ENCODE measurements at regions not wholly inside any gene's neighbourhood (a gene's known extent, or its start where the extent isn't known, plus 50 kb on each side); places are given as distances from the start of the nearest gene placed in this dataset.
A peak's percentile ranks its signal among the peaks of the same experiment; 100 is the strongest.

DNA sequence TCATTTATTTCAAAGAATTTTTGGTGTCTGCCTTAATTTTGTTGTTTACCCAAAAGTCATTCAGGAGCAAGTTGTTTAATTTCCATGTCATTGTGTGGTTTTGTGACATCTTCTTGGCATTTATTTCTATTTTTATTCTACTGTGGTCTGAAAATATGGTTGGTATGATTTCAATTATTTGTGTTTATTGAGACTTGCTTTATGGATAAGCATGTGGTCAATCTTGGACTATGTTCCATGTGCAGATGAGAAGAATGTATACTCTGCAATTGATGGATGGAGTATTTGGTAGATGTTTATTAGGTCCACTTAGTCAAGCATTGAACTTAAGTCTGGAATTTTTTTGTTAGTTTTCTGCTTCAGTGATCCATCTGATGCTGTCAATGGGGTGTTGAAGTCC lies 383.0 kb downstream of the PMP22 start:
- no peak overlapping the region for H2AFZ ChIP-seq (ENCODE audit: low read depth, low read length)
- H3K4me3 ChIP-seq (ENCODE audit: low read length), result no peak overlapping the region
- H3K27me3 ChIP-seq (ENCODE audit: insufficient read depth, low read length), result no peaks in the 10 kb centered on the region
- H3K4me1 ChIP-seq (ENCODE audit: insufficient read depth, low read length), result no peaks in the 10 kb centered on the region
- peaks cover 13% of the 10 kb centered on the region for H3K9me3 ChIP-seq (ENCODE audit: low read length)
- H3K36me3 ChIP-seq (ENCODE audit: insufficient read depth, low read length), result no peaks in the 10 kb centered on the region

DNA sequence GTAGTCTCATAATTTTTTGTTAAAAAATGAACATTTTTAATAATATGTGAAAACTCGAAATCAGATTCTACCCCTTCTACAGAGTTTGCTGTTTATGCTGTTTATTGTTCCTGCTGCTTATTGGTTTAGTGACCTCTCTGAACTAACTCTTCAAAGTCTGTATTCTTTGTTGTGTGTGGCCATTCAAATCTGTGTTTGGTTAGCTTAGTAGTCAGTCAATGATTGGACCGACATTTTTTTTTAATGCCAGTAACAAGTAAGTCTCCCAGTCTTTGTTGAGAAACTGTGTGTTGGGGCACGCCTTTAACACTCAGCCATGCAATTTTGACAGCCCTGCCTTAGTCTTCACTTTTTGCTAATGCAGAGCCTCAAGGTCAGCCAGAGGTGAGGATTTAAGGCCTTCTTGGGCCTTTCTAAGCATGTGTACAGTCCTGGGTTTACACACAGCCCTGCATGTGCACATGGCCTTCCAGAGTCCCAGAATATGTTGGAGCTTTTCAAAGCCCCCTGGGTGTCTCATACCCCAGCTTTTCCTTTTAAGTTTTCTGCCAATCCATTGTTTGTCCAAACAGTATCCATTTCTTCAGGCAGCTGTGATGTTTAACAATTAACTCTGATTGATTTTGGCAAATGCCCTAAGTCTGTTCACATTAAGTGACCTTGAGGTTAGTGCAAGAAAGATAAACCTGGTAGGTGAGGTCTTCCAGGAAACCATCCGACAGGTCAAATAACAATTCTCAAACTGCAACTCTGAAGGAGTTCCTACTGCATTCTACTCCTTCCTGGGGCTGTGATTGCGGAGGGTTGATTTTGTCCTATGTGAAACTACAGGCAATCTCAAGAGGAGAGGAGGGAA lies 389.3 kb downstream of the PMP22 start:
- H3K36me3 ChIP-seq (ENCODE audit: insufficient read depth, low read length), result no peaks in the 10 kb centered on the region
- H3K4me3 ChIP-seq (ENCODE audit: low read length), result no peak overlapping the region

DNA sequence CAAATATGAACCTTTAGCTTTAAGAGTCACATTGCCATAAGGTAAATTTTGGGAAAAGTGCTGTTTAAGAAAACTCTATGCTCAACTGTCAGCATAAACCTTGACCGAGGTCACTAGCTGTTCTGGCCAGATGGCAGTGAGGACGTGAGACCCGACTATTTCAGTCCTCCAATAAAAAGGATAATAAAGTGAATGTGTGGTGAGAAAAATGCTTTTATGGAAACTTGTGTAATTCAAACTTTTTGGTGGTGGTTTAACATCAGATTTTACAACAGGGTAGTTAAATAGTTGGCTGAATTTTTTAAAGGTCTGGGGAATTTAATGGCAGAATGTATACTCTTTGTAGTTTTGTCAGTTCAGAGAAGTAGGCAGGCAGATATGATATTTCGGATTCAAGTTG lies 391.1 kb downstream of the PMP22 start:
- Histone ChIP-seq H3K9me3 (ENCODE audit: low read length) (peaks cover 4% of the 10 kb centered on the region), H3K4me3 (ENCODE audit: low read length) (no peak overlapping the region), H3K4me1 (ENCODE audit: insufficient read depth, low read length) (no peaks in the 10 kb centered on the region), H3K36me3 (ENCODE audit: insufficient read depth, low read length) (no peaks in the 10 kb centered on the region), H2AFZ (ENCODE audit: low read depth, low read length) (no peak overlapping the region), H3K27me3 (ENCODE audit: insufficient read depth, low read length) (no peaks in the 10 kb centered on the region)

More for the DNA sequence above, 389.3 kb downstream of the PMP22 start:
- H3K4me1 ChIP-seq (ENCODE audit: insufficient read depth, low read length), result no peaks in the 10 kb centered on the region
- no peak overlapping the region for H2AFZ ChIP-seq (ENCODE audit: low read depth, low read length)
- peaks cover 4% of the 10 kb centered on the region for H3K9me3 ChIP-seq (ENCODE audit: low read length)
- H3K27me3 ChIP-seq (ENCODE audit: insufficient read depth, low read length), result no peaks in the 10 kb centered on the region

DNA sequence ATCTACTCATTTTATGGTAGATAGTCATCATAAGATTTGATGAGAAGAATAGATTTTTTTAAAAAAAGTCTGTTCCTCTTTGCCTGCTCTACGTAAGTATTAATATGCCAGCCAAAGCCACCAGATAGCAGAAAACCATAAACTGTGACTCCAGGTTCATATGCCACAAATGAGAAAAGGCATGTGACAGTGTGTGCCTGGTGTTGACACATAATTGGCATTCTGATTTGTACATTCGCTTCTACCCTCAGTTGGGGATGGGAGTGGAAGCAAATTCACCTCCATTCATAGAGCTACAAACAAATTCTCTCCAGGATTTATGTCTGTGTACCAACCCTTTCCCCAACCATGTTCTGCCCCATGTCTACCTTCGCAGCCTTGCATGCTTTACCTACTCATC lies 391.6 kb downstream of the PMP22 start:
- Histone ChIP-seq H3K27me3 (ENCODE audit: insufficient read depth, low read length) (no peaks in the 10 kb centered on the region), H3K36me3 (ENCODE audit: insufficient read depth, low read length) (no peaks in the 10 kb centered on the region), H3K4me1 (ENCODE audit: insufficient read depth, low read length) (no peaks in the 10 kb centered on the region), H3K9me3 (ENCODE audit: low read length) (peaks cover 4% of the 10 kb centered on the region), H3K4me3 (ENCODE audit: low read length) (no peak overlapping the region), H2AFZ (ENCODE audit: low read depth, low read length) (no peak overlapping the region)

GRCh38 chr17:14871921-14872320 lies 393.2 kb downstream of the PMP22 start:
- Histone ChIP-seq H2AFZ (ENCODE audit: low read depth, low read length) (no peak overlapping the region), H3K27me3 (ENCODE audit: insufficient read depth, low read length) (no peaks in the 10 kb centered on the region), H3K4me3 (ENCODE audit: low read length) (no peak overlapping the region), H3K4me1 (ENCODE audit: insufficient read depth, low read length) (no peaks in the 10 kb centered on the region), H3K9me3 (ENCODE audit: low read length) (peaks cover 4% of the 10 kb centered on the region), H3K36me3 (ENCODE audit: insufficient read depth, low read length) (no peaks in the 10 kb centered on the region)

- no peaks in the 10 kb centered on the region for H3K9me3 ChIP-seq (ENCODE audit: low read length)
- no peaks in the 10 kb centered on the region for H3K4me1 ChIP-seq (ENCODE audit: insufficient read depth, low read length)
- no peaks in the 10 kb centered on the region for H3K36me3 ChIP-seq (ENCODE audit: insufficient read depth, low read length)
- H3K4me3 ChIP-seq (ENCODE audit: low read length), result no peak overlapping the region
- no peaks in the 10 kb centered on the region for H3K27me3 ChIP-seq (ENCODE audit: insufficient read depth, low read length)
- no peak overlapping the region for H2AFZ ChIP-seq (ENCODE audit: low read depth, low read length)
Observed at GRCh38 chr17:14866266-14866665, 398.9 kb downstream of the PMP22 start.

GRCh38 chr17:14864127-14864526 lies 401.0 kb downstream of the PMP22 start:
- Histone ChIP-seq H3K9me3 (ENCODE audit: low read length) (no peaks in the 10 kb centered on the region), H2AFZ (ENCODE audit: low read depth, low read length) (no peak overlapping the region), H3K4me3 (ENCODE audit: low read length) (no peak overlapping the region), H3K4me1 (ENCODE audit: insufficient read depth, low read length) (peaks cover 16% of the 10 kb centered on the region), H3K27me3 (ENCODE audit: insufficient read depth, low read length) (no peaks in the 10 kb centered on the region), H3K36me3 (ENCODE audit: insufficient read depth, low read length) (no peaks in the 10 kb centered on the region)

DNA sequence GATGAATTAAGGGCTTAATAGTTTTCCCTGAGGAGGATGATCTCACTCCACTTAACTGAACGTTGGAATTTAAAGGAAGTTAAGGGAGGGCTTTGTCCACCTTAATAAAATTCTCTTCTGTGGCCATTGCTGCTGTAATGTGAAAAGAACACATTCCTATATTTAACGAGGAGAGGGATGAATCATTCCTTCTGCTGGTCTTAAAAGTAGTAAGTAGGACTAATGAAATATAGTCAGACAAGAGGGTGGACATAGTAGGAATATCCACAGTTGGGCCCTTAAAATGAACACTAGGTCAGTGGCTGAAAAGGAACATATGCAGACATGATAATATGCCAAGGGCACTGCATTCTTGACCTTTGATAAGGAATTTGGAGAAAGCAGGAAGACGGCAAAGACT lies 405.6 kb downstream of the PMP22 start:
- H3K27me3 ChIP-seq (ENCODE audit: insufficient read depth, low read length), result no peaks in the 10 kb centered on the region

DNA sequence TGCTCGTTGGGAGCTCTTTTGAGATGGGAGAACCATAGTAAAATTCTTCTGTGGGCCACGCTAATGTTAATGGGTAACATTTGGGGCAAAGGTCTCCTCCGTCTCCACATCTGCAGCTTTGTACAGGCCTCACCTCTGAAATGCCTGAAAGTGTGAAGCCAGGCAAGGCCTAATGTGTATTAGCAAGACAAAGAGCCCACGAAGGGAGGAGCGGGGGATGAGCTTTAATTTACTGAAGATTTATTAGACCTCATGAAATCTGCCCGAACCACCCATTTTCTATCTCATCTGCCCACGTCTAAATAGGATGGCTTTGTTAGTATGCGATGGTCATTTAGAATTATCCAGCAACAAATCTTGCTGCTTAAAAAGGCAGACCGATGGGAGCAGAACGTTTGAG lies 408.9 kb downstream of the PMP22 start:
- Histone ChIP-seq H2AFZ (ENCODE audit: low read depth, low read length) (peak overlapping the region; percentile 33), H3K4me3 (ENCODE audit: low read length) (peak overlapping the region; percentile 5), H3K4me1 (ENCODE audit: insufficient read depth, low read length) (peaks cover 40% of the 10 kb centered on the region)

More for the DNA sequence above, 405.6 kb downstream of the PMP22 start:
- Histone ChIP-seq H3K4me1 (ENCODE audit: insufficient read depth, low read length) (peaks cover 40% of the 10 kb centered on the region), H3K36me3 (ENCODE audit: insufficient read depth, low read length) (no peaks in the 10 kb centered on the region), H3K4me3 (ENCODE audit: low read length) (no peak overlapping the region), H3K9me3 (ENCODE audit: low read length) (no peaks in the 10 kb centered on the region), H2AFZ (ENCODE audit: low read depth, low read length) (no peak overlapping the region)

GRCh38 chr17:14854691-14855090 lies 410.4 kb downstream of the PMP22 start:
- no peak overlapping the region for H2AFZ ChIP-seq (ENCODE audit: low read depth, low read length)
- no peaks in the 10 kb centered on the region for H3K36me3 ChIP-seq (ENCODE audit: insufficient read depth, low read length)
- peaks cover 5% of the 10 kb centered on the region for H3K9me3 ChIP-seq (ENCODE audit: low read length)
- H3K27me3 ChIP-seq (ENCODE audit: insufficient read depth, low read length), result no peaks in the 10 kb centered on the region
- H3K4me1 ChIP-seq (ENCODE audit: insufficient read depth, low read length), result peaks cover 27% of the 10 kb centered on the region
- no peak overlapping the region for H3K4me3 ChIP-seq (ENCODE audit: low read length)

More for the DNA sequence above, 408.9 kb downstream of the PMP22 start:
- H3K27me3 ChIP-seq (ENCODE audit: insufficient read depth, low read length), result no peaks in the 10 kb centered on the region
- H3K9me3 ChIP-seq (ENCODE audit: low read length), result peaks cover 5% of the 10 kb centered on the region
- no peaks in the 10 kb centered on the region for H3K36me3 ChIP-seq (ENCODE audit: insufficient read depth, low read length)

- no peak overlapping the region for H2AFZ ChIP-seq (ENCODE audit: low read depth, low read length)
- no peaks in the 10 kb centered on the region for H3K27me3 ChIP-seq (ENCODE audit: insufficient read depth, low read length)
- no peaks in the 10 kb centered on the region for H3K9me3 ChIP-seq (ENCODE audit: low read length)
- H3K36me3 ChIP-seq (ENCODE audit: insufficient read depth, low read length), result no peaks in the 10 kb centered on the region
- no peak overlapping the region for H3K4me3 ChIP-seq (ENCODE audit: low read length)
- H3K4me1 ChIP-seq (ENCODE audit: insufficient read depth, low read length), result peaks cover 5% of the 10 kb centered on the region
Observed at GRCh38 chr17:14845591-14846281, 419.4 kb downstream of the PMP22 start.

- H3K36me3 ChIP-seq (ENCODE audit: insufficient read depth, low read length), result no peaks in the 10 kb centered on the region
- no peak overlapping the region for H3K4me3 ChIP-seq (ENCODE audit: low read length)
- H3K27me3 ChIP-seq (ENCODE audit: insufficient read depth, low read length), result no peaks in the 10 kb centered on the region
- no peak overlapping the region for H2AFZ ChIP-seq (ENCODE audit: low read depth, low read length)
- H3K4me1 ChIP-seq (ENCODE audit: insufficient read depth, low read length), result peaks cover 5% of the 10 kb centered on the region
- no peaks in the 10 kb centered on the region for H3K9me3 ChIP-seq (ENCODE audit: low read length)
Observed at GRCh38 chr17:14843086-14843795, 421.9 kb downstream of the PMP22 start.

DNA sequence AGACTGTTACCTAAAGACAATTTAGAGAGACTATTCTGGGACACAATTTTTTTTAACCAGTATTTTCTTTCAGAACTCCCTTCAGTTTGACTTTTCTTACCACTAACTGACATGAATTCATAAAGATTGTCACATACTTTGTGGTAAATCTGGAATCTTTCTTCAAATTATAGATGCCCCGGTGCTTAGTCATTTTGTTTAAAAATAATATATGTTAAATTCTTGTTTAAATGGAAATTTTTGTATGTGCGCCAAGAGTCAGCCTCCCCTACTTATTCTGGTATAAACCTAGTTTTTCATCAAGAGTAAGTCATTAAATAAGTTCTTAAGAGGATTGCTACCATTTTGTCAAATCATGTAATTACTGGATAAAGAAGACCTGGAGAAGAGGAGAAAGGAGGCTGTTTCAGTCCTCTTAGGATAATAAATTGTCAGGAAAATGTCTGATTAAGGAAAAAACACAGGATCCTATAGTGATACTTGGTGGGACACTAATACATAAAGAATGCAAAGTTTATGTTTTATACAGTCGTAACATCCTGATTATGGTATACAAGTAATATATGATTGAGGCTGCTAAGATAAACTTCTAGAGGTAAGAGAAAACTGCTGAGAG lies 424.4 kb downstream of the PMP22 start:
- Histone ChIP-seq H3K36me3 (ENCODE audit: insufficient read depth, low read length) (no peaks in the 10 kb centered on the region), H3K4me1 (ENCODE audit: insufficient read depth, low read length) (no peaks in the 10 kb centered on the region), H2AFZ (ENCODE audit: low read depth, low read length) (no peak overlapping the region), H3K27me3 (ENCODE audit: insufficient read depth, low read length) (no peaks in the 10 kb centered on the region), H3K4me3 (ENCODE audit: low read length) (no peak overlapping the region), H3K9me3 (ENCODE audit: low read length) (peaks cover 2% of the 10 kb centered on the region)
